Endothelial cell of umbilical vein (primary cell): ENCODE measurements at regions not wholly inside any gene's neighbourhood (a gene's known extent, or its start where the extent isn't known, plus 50 kb on each side); places are given as distances from the start of the nearest gene placed in this dataset.

Source experiments
- CTCF ChIP-seq, 2 donors: IDR thresholded peaks; 1 replicate in 1 of 2; 2 replicates in 1 of 2; pipeline ENCODE4 v1.5.1; 2011; ENCODE audit warnings: low read length in 2 of 2, mild to moderate bottlenecking in 2 of 2, moderate library complexity in 2 of 2, control low read depth in 1 of 2, inconsistent platforms in 1 of 2, low read depth in 1 of 2; ENCODE audit not compliant: insufficient read depth in 1 of 2; ENCODE audit errors: extremely low read depth in 1 of 2
- EZH2 ChIP-seq: IDR thresholded peaks from 2 replicates; pipeline ENCODE4 v1.6.1; 2012; ENCODE audit warnings: borderline replicate concordance, low read depth, mild to moderate bottlenecking, moderate library complexity, low read length, inconsistent platforms; ENCODE audit not compliant: severe bottlenecking
- POLR2A ChIP-seq: IDR thresholded peaks from 2 replicates; pipeline ENCODE4 v1.6.1; 2012; ENCODE audit warnings: low read depth, mild to moderate bottlenecking, control low read depth, low read length
- POLR2AphosphoS5 ChIP-seq: IDR thresholded peaks from 2 replicates; pipeline ENCODE4 v1.6.1; 2012; ENCODE audit warnings: low read depth, mild to moderate bottlenecking, control low read depth, low read length, moderate library complexity; ENCODE audit not compliant: insufficient read depth

DNA sequence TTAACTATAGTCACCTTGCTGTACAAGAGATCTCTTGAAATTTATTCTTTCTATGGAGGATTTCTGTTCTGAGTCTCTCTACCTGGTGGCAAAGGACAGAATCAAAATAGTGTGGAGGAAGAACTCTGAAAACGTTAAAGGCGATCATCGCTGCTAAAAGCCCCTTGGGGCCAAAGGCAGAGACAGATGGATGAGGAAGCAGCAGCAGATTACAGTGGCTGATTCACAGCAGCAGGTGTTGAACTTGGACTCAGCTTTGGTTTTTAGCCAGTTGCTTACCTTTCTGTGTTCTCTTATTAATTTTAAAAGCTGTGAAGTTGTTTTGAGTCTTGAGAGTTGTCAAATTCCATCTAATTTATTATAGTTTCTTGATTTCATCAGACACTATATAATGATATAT, 956.1 kb upstream of the GOT2 start:
- TF ChIP-seq CTCF (IDR thresholded peaks at IDR 0.05; ENCODE audit: extremely low read depth in 1 of 2, insufficient read depth in 1 of 2, low read depth in 1 of 2, low read length in 2 of 2) (no peak), EZH2 (no peak), POLR2AphosphoS5 (no peak), POLR2A (no peak)
